Choroid plexus epithelial cell (primary cell): ENCODE measurements at regions not wholly inside any gene's neighbourhood (a gene's known extent, or its start where the extent isn't known, plus 50 kb on each side); places are given as distances from the start of the nearest gene placed in this dataset.

ENCODE experiments used
- DNase-seq: peaks from one replicate; pipeline ENCODE4 v3.0.0-alpha.2; 2010; ENCODE audit warnings: low read depth
- H3K4me3 ChIP-seq: 2 replicates; pipeline ENCODE4 v1.5.1; 2011; ENCODE audit warnings: low read depth, mild to moderate bottlenecking, control low read depth, low read length, moderate library complexity
- TF ChIP-seq, protein P1 (sequence below): conservative IDR thresholded peaks from 2 replicates; pipeline ENCODE4 v1.5.1; 2011; ENCODE audit warnings: low read depth, mild to moderate bottlenecking, control low read depth, inconsistent platforms, low read length, moderate library complexity

DNA sequence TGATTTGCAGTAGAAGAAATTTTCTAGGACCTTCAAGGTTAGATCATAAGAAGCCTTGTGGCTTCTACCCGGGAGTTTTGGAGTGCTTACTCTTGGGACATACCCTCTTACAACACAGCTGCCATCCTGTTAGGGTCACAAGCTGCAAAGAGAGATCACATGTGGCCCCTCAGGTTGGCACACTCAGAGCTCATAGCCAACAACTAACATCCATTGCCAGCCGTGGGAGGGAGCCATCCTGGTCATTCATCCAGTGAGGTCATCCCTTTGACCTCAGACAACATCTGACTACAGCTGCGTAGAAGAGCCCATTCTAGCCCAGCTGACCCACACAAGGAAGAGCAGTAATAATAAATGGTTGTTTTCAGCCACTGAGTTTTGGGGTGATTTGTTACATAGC, 76.9 kb upstream of the NABP1 start:
- TF ChIP-seq, protein P1, sequence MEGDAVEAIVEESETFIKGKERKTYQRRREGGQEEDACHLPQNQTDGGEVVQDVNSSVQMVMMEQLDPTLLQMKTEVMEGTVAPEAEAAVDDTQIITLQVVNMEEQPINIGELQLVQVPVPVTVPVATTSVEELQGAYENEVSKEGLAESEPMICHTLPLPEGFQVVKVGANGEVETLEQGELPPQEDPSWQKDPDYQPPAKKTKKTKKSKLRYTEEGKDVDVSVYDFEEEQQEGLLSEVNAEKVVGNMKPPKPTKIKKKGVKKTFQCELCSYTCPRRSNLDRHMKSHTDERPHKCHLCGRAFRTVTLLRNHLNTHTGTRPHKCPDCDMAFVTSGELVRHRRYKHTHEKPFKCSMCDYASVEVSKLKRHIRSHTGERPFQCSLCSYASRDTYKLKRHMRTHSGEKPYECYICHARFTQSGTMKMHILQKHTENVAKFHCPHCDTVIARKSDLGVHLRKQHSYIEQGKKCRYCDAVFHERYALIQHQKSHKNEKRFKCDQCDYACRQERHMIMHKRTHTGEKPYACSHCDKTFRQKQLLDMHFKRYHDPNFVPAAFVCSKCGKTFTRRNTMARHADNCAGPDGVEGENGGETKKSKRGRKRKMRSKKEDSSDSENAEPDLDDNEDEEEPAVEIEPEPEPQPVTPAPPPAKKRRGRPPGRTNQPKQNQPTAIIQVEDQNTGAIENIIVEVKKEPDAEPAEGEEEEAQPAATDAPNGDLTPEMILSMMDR: no peak
- DNase-seq: no peak
- no peak overlapping the region for H3K4me3 ChIP-seq

DNA sequence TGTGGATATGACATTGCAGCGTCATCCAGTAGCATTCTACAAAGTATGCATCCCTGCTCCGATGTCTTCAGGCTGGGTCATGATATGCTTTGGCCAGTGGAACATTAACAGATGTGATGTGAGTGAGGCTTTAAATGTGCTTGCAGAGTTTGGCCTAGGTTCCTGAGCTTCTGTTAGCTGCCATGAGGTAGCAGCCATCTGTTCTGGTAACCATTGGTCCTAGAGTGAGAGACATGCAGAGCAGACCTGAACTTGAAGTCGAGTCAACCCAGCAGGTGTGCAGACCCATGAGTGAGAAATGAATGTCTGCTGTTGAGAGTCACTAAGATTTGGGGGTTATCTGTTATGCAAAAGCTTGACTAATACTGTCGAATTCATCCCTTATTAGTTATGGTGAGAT, 73.8 kb upstream of the NABP1 start:
- H3K4me3 ChIP-seq: no peak overlapping the region
- TF ChIP-seq, protein P1: no peak
- DNase-seq: no peak

DNA sequence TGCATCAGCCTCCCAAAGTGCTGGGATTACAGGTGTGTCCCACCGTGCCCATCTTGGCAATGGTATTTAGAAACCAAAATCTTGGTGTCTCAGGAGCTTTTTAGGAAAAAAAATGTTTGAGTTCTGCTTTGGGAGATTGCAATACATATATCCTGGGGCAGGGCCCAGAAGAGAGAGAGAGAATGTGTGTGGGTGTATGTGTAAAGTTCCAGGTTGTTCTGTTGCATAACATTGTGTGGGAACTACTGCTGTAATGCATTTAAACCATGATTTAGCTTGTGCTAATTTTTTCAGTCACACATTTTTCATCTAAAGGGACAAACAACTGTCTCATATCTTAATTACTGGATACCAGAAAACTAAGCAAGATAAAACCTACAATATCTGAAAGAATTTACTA, 70.8 kb upstream of the NABP1 start:
- no peak overlapping the region for H3K4me3 ChIP-seq
- TF ChIP-seq, protein P1: no peak
- peak; percentile 54 for DNase-seq

DNA sequence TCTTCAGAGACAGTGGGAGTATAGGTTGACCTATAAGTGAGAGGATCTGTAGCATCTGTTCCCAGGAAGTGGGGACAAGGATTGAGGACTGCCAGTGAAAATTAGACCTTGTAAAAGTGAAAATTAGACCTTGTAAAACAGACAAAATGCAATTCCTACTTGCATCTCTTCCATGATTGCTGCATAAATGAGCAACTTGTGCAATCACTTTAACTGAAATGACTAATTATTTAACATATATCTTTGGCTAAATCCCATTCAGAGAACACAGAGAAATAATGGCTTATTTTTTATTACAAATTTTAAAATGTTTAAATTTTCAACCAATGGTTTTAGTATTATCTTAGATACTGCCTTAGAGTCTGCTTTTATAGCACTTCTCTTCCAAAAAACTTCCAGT, 67.2 kb upstream of the NABP1 start:
- no peak overlapping the region for H3K4me3 ChIP-seq
- TF ChIP-seq, protein P1: no peak
- no peak for DNase-seq

DNA sequence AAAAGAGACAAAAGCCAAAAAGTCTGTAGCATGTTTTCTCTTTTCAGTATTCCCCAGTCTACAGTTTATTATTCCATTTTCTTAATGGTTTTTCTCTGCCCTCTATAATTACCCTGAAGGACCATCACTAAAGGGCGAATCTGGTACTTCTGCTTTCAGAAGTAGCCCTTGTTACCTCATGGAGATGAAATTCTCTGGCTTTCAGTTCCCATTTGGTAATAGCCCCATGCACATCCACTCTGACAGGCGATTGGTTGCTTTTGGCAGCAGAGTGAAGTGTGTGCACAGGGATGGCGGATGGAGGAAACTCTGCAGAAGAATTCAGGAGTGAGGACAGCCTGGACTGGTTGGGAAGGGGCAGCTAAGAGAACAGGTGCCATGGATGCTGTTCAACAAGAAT, 66.3 kb upstream of the NABP1 start:
- no peak overlapping the region for H3K4me3 ChIP-seq
- TF ChIP-seq, protein P1: no peak
- DNase-seq: no peak

DNA sequence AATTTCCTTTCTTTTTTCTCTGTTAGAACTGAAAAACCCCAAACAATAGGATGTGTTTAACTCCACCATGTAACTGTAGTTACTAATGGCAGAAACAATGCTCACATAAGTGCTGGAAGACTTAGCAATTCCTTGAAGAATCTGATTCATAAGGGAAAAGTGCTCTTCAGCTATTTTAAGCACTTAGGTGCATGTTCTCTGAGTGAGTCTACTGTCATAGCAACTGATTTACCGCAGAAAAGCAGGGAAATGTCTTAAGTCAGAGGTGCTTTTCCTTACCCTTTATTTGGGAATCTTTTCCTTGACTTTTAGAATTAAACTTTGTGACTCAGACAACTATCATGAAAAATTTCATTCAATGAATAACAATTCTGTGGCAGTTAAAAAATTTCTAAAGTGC, 65.4 kb upstream of the NABP1 start:
- TF ChIP-seq, protein P1: no peak
- peak; percentile 80 for DNase-seq
- H3K4me3 ChIP-seq: no peak overlapping the region

DNA sequence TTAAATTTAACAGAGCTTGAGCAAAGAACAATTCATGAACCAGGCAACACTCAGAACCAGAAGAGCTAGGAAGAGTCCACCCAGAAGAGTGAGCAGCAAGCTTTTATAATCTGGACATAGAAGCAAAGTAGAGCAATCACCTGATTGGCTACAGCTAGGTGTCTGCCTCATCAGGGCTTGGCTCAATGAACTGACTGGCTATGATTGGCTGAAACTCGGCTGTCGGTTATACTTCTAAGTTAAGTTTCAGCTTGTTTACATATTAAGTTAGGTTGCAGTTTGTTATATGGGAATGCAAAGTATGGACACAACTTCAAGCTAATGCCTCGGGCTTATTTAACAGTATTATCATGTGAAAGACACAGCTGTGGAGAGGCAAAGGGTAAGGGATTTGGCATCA, 63.2 kb upstream of the NABP1 start:
- DNase-seq: no peak
- TF ChIP-seq, protein P1: no peak
- no peak overlapping the region for H3K4me3 ChIP-seq
